Activated CD4-positive, CD25-positive, alpha-beta regulatory T cell treated with anti-CD3 and anti-CD28 coated beads, Interleukin-2, amount 50 U/mL, for 72 hours (primary cell): ENCODE measurements at regions not wholly inside any gene's neighbourhood (a gene's known extent, or its start where the extent isn't known, plus 50 kb on each side); places are given as distances from the start of the nearest gene placed in this dataset.

ENCODE experiments used
- DNase-seq: peaks from one replicate; pipeline ENCODE4 v3.0.0; 2021

DNA sequence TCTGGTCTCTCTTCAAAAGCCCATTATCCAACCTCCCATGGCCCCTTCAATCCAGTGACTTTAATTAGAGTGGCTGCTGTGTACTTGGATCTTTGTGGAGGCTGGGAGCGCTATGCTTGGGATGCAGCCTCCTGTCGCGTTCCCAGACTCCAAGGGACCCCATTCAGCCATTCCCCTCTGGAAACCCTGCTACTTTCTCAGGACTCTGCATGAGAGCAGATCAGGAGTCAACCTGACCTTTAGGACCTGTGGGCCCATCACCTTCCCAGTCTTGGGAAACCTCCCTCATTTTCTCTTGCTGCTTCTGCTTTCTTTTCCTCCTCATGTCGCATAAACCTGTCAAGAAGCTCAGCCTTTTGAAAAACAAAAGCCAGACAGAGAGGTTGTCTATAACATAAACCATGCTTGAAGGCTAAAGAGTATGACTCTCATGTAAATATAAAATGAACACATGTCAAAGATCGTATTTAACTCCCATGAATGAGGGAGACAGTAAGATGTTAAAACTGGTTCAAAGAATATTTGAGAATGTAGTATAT, 143.1 kb upstream of the PELI1 start:
- no peak for DNase-seq

DNA sequence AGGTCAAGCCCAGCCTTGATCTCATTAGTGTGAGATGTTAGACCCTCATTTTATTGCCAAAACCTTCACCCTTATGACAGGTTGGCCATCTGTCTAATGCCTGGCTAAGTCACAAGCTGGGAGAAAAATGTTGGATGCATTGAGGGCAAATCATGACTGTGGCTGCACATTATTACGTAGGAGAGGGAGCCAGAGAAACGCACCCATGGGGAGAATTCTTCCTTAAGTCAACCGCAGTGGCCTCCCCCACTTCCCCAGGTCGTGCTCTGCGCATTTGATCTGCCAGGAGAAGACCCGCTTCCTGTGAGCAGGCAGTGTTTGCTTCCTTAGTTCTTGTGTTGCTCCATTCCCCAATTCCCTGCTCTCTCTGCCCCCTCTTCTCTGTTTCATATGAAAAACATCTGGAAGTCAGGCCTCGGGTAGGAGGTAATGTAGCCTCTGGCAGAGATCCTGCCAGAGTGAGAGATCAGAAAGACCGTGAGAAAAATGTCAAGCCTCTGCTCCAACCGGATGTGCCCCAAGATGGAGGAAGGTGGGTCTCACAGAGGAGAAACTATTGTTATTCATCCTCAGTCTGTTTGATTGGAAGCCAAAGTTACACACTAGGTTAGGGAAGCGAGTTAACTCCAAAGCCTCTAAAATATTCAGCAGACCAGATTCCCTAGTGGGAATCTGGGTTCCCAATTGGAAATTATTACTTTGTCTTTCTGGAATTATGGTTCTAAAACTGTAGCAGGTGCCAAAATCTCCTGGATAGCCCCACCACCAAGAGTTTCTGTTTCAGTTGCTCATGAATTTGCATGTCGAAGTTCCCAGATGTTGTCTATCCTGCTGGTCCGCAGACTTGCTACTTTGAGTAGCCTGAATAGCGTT, 144.3 kb upstream of the PELI1 start:
- DNase-seq, result no peak

DNA sequence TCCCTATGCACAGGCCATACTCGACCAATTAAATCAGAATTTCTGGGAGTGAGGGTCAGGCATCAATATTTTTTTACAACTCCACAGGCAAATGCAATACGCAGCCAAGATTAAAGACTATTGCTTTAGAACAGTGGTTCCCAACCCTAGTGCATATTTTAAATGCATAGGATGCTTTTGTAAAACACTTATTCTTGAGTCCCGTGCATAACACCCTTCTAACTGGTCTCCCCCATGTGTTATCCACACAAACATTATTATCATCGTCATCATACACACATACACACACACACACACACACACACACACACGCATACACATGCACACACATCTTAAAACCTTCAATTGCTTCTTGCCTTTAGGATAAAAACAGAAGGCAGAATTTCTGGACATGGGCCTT, 145.0 kb upstream of the PELI1 start:
- no peak for DNase-seq

DNA sequence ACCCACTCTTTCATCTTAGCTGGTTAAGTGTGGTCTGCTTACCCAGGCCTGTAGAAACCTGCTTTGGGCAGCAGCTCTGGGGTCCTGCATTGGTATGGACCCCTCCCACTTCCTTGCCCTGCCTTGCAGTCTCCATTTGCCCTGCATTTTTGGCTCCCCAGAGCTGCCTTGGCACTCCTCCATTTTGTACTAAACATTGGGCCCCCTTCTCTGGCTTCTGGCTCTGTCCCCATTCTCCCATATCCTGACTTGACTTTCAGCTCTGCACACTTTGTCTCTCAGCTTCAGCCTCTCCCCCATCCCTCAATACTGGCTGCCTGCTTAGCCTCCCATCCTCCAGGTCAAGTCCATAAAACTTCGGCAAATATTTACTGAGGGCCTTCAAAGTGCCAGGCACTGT, 145.5 kb upstream of the PELI1 start:
- DNase-seq, result no peak

DNA sequence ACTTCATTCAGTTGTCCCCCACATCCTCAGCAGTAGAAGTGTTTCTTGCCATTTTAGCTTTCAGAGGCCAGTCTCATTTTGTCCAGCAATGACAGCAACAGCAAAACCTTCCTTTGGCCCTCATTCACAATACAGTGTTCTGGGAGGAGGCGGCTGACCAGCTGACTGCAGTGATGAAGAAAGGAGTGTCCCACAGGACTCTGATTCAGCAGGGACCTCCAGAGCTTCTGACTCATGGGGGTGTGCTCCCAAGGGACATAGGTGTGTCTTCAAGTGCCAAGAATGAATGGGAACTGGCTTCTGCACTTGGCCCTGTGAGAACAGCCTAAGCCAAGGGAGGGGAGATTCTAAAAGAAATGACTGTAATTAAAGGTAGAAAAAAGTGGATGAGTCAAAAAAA, 147.0 kb upstream of the PELI1 start:
- no peak for DNase-seq

DNA sequence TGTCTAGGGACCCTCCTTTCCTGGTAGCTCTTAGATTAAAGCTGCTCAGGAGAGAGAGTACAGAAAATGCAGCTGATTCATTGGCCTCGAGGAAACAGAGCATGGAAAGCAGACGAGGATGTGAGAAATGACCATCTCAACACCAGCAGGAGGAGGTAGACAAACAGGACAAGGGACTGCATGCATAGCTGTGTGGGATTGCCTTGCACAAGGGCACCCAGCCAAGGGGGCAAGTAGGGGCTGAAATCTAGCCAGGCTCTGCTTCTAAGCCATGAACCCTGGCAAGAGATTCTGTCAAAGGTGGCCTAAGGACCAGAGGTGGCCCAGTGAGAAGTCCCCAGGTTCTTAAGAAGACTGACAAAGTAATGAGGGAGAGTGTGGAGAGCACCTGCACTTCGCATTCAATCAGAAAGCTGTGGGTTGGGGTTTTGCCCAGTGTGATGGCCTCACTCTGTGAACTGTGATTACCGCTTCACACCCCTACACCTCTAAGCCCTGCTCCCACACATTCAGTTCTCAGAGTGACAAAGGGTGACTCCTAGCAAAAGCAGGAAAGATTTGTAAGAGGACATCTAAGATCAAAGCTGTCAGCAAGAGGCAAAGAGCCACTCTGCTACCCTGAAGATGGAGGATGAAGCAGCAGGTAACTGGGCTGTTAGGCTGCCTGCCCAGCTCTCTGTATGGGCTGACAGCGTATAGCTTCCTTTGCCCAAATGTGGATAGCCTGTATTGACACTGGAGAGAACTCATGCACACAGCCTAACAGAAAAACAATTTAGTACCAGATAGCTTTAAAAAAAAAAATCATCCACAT, 151.3 kb upstream of the PELI1 start:
- DNase-seq, result no peak

DNA sequence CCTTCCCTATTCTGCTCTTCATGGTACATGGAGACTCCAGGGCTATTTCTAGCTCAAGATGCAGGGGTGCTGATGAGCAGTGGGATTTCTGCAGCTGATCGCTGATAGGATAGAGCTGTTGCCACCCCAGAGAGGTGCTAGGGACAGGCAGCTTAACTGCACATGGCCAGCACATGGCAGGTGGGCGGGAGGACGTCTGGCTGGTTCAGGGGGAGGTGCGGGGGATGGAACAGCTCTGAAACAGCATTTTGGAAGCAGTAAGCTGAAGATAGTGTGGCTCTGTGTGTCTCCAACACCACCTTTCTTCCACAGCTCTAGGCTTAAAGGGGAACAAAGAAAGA, 151.9 kb upstream of the PELI1 start:
- no peak for DNase-seq

DNA sequence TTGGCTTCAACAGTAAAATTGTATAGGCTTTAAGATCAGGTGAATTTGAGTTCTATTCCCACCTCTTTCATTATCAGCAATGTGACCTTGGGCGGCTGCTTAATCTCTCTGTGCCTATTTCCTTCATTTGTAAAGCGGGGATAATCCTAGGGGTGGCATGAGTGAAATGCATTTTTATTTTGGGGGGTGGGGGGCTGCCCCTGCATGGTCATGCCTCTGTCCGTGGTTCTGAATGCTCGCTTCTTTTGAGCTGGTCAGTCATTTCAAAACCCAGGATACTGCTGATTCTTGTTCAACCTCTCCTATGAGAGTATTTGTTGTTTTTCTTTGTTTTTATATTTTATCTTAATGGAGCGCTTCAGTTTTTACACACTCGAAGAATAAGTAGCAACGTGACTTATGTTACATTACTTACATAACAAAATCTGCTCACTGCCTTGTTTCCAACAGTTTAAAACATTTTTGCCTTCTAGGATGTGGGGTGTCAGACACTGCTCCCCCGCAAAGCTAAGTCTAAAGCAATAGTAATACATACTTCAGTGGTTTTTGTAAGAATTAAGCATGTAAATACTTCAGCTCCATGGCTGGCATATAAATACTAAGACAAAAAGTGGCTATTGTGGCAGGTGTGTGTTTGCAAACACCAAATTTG, 152.6 kb upstream of the PELI1 start:
- no peak for DNase-seq

DNA sequence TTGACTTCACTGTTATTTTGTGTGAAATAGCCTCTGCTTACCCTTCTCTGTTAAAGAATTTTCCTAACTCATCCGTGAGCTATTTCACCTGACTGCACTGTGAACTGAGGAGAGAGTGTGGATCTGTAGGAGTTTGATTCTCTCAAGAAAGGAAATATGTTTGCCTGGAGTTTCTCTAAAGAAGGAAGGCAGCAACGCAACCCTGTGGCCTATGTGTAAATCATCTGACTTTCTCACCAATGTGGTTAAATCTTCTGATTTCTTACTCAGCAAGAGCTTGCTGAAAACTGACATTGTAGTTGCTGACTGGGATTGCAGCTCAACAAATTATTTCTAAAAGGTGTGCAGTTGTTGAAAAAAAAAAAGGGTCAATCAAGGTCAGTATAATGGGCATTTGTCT, 153.9 kb upstream of the PELI1 start:
- DNase-seq, result no peak

DNA sequence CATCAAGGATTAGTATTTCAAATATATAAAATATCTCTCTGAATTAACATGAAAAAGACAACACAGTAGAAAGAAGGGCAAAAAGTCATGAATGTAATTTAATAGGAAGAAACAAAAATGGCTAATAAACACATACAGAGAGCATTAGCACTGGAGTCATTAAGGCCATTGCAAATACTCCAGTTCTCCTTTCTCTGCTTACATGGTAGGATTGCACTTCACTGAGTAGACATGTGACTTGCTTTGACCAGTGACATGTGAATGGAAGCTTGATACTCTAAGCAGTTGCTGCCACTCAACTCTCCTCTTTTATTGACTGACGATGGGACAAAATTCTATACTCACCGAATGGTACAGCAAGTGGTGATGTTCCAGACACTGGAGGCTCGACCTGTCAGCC, 153.9 kb upstream of the LGALSL start:
- no peak for DNase-seq

DNA sequence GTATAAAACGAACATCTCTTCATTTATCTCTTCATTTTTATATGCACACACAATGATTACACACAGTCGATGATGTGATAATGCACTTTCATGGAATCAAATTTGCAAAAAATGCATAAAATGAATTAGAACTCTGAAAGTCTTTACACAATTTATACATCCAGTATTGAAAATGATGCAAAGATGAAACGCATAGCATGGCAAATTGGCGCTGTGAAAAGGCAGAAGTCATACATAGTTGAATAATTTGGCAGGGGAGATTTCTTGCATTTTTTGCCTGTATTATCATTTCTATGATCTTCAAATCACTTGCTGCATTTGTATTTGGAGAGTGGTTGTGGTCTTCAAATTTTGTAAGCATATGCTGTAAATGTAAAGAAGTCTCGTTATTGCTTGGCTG, 150.7 kb upstream of the LGALSL start:
- DNase-seq, result no peak

DNA sequence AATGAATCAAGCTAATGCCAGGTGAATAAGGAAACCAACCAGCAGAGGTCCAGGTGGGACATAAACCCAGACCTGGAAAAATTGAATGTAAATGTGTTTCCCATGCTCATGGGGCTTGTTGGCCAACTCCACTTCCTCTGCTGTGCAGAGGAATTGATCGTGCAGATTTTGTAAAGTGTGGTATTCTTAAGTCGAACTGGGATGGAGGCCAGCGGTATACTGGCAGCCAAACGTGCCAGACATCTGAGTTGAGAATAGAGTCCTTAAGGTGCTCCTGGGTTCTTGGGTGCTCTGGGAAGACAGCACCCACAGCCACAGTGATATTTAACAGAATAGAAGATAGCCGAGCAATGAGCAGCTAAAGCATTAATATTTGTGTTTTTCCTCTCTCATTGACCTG, 146.5 kb upstream of the LGALSL start:
- DNase-seq, result no peak

DNA sequence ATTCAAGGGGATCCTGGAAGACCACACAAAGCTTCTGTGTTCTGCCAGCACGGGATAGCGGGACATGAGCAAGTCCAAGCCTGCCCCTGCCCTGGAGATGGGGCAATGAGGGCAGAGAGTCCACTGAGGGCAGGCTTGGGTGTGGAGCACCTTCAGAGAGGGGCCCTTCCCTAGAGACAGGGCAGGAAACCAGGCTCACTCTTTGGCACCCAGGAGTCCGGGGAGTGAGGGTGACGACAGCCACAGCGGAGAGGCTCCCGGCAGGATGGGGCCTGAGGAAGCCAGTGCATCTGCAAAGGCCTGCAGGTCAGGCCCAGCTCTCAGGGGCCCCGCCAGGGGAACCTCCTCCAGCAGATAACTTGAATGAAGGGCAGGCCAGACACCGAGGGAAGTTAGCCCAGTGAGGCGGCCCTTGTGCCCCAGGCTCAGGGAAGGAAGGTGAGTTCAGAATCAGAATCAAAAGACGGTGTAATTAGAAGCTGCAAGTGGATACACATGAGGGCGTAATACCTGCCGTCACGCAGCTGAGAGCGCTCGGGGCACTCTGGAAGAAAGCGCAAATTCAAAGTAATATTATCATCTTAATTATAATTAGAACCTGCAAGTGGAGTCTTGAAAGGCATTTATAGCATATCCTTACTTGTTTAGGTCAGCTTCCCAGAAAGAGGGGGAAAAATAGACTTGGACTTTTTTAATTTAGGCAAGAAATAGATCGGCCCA, 142.6 kb upstream of the LGALSL start:
- no peak for DNase-seq

DNA sequence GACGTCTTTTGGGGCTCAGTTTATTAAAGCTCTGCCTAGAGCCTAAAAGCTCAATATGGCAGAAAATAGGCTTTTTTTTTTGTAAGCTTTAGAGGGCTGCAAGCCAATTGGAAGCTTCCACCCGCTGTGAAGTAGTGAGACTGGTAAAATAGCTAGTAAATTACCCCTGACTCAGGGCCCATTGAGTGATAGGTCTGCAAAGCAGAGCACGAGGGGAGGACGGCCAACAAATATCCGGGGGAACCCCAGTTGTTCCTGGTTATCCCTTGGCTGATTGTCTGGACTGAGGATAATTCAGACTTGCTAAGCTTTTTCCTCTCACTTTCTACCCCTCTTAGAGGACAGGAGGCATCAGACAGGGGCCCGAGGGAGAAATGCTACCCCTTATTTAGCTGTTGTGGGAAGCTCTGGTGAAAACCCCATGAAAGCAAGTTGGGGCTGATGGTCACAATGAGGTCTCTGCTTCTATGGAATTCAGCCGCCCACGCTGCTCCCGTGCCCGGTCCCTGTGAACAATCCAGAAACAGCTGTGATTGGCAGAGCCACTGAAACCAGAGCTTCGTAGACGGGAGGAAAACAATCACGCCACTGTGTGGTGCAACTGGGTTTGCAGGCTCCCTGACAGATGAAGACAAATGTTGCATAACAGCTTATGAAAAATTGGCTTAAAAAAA, 141.9 kb upstream of the LGALSL start:
- DNase-seq, result no peak

DNA sequence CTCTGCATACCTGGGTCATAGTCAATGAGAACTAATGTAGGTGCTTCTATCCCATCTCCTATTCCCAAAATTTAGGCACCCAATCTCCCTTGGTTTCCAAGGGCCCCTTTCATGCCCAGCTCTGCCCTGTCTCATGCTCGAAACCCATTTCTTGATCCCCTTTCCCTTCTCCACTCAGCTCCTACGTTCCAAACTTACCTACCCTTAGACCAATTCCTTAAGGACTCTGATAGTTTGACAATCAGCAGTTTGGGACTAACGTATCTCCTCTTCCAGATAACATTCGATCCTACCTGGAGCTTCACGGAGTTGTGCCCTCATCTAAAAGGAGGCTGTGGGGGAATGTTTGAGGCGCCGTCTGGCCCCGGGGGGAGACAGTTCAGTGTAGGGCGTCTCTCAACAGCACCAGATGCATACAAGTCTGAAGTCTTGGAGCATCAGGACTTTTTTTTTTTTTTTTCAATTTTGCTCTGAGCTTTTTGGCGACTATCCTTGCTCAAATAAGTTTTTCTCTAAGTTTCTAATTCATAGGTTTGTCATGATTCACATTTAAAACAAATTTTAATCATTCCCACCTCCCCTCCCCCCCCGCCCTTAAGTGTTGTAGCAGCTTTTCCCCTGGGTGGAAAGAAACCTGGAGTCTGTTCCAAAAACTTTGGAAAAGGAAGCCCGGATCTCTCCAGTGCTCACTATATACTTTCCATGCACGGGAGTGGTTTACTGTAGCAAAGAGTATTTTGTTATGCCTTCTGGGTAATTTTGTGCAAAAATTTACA, 141.2 kb upstream of the LGALSL start:
- DNase-seq, result no peak

DNA sequence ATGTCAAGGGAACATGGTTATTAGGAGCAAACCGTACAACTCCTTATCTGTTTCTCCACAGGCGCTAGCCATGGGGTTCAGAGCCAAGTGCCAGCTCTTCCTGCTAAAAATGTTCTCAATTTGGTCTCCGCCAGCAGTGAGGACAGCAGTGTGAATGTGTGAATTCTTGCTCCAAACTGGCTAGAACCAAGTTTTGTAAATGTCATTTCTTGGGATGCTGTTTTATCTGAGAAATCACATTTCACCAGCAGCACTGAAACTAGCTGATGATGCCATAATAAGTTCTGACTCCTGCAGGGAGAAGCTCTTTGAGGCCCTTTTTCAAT, 140.6 kb upstream of the LGALSL start:
- DNase-seq, result no peak

DNA sequence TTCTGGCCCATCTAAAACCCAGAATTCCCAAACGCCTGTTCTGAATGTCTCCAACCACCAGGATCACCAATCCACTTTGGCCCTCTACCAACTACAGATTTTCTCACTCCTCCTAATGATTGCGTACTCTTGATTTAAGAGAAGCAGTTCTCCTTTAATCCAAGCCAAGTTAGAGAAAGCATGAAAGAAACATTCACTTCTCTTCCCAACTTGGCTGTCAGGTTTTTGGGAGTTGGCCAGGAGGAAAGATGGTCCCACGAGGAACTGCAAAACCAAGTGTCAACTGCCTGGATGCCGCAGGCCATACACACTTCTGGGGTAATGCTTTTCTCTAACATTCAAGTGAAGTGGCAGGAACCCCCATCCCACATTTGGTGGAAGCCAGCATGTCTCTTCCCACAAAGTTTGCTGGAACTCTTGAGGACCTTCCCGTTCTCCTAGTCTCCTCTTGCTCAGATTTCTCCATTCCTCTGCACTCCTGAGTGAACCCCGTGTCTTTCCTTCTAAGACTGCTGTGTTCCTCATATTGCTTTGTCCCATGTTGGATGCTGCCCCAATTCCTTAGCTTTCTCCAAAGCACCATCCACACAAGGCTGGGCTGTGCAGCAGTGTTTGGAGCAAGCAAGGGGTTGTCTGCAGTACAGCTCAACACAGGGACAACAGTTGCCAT, 138.5 kb upstream of the LGALSL start:
- no peak for DNase-seq

DNA sequence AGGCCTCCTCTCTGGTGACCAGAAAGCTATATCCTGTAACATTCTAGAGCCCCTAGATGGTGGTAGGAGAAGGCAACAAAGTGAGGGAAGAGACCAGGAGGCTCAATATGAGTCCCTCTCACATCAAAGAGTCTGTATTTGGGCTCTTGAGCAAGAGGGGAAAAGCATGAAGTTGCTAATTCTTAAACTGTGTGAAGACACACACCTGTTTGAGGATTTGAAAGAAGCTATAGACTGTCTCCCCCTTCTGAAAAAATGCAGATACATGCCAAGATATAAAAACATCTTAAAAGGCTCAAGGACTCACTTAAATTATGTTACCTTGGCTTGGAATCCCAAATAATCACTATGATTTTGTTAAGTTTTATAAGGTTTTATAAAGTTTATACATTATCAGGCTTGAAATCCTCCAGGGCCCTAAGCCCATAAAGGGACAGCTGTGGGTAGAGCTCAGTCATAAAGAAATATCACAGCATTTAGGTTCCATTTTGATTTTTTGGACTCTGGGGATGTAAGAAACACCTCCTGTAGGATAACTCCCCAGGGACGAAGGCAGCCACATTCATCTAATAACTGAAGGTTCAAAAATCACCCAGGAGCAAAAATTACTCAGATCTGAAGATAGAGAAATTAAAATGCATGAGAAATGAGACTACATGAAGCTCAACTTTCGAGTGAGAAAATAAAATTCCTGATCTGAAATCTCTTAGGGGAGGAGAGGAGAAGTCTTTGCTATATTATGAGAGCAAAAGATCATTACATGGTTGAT, 136.1 kb upstream of the LGALSL start:
- DNase-seq, result no peak

DNA sequence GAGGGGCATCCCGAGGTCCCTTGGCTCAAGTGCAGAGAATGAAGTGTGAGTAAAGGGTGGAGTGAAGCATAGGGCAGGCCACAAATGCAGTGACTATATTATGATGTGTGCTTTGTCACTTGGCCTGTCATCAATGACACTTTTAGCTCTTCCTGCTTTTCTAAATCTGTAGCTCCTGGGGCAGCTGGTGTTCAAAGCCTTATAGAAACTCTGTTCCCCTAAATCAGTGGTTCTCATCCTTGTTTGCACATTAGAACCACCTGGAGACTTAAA, 135.6 kb upstream of the LGALSL start:
- no peak for DNase-seq

DNA sequence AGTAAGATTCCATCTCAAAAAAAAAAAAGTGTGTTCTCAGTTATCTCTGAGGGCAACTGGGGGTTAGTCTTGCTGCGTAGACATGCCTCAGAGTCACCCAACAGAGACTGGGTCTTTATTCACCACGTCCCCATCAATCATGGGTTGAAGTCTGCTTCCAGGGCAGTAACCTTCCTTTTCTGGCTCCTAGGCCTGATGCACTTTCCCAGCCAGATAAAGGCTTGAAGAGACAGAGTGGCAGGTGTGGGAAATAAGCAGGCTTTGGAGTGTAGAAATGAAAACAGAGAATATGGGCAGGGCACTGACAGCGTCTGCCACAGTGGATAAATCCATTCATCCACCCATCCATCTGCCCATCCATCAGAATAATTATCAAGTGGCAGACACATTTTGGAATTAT, 134.1 kb upstream of the LGALSL start:
- no peak for DNase-seq

DNA sequence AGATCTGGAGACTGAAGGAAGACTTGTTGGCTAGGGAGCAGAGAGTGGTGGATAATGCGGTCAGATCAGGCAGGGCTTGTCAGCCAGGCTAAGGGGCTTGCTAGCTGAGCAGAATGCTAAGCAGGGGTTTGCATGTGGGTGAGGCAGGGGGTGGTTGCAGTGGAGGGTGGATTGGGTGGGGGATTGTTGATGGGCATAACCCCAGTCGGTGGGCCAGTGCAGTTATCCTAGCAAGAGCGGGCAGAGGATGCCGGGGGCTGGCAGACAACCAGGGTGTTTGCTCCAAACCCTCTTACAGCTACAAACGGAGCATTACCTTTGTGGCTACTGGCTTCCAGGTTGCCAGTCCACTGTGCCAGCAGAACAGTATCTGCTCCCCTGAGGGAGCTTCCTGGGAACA, 131.5 kb upstream of the LGALSL start:
- no peak for DNase-seq
